PC-9 (cell line): ENCODE measurements at regions not wholly inside any gene's neighbourhood (a gene's known extent, or its start where the extent isn't known, plus 50 kb on each side); places are given as distances from the start of the nearest gene placed in this dataset.

Source experiments
- BruUV-seq: library from RNA; stranded (reverse); fragments of 400-500 nt; replicated peaks from 2 replicates; lab custom pipeline; 2021; lab: Mats Ljungman, UMichigan
- CTCF ChIA-PET: fragments of 300-600 bp; sonication (Branson Sonifier 250); formaldehyde crosslinking; loops from one replicate; lab custom pipeline; 2022; ENCODE audit warnings: antibody characterized with exemption; lab: Charles Lee
- POLR2A ChIA-PET: fragments of 300-600 bp; sonication (Branson Sonifier 250); formaldehyde crosslinking; loops from one replicate; lab custom pipeline; 2022; ENCODE audit warnings: antibody characterized with exemption; ENCODE audit not compliant: unreplicated experiment; lab: Charles Lee
- DNase-seq, 2 experiments: peaks; one replicate each; pipeline versions ENCODE4 v3.0.0 to v3.0.0-alpha.2; 2015 to 2022; ENCODE audit warnings: mixed read lengths in 1 of 2
- H2AFZ ChIP-seq: fragments of 200-600 bp; sonication (generic); 2 replicates; pipeline ENCODE4 v1.8.1; 2017; ENCODE audit warnings: antibody characterized with exemption
- H3F3A ChIP-seq: fragments of 200-600 bp; sonication (generic); 2 replicates; pipeline ENCODE4 v1.8.1; 2017; ENCODE audit warnings: antibody characterized with exemption, mild to moderate bottlenecking, low read depth; ENCODE audit not compliant: insufficient read depth
- H3K27ac ChIP-seq: fragments of 200-600 bp; sonication (generic); 2 replicates; pipeline ENCODE4 v1.6.1; 2016; ENCODE audit warnings: mixed run types
- H3K27me3 ChIP-seq: fragments of 200-600 bp; sonication (generic); 2 replicates; pipeline ENCODE4 v1.6.1; 2016; ENCODE audit warnings: low read depth, mixed run types; ENCODE audit not compliant: insufficient read depth
- H3K36me3 ChIP-seq: fragments of 200-600 bp; sonication (generic); 2 replicates; pipeline ENCODE4 v1.6.1; 2016; ENCODE audit warnings: low read depth, mixed run types
- H3K4me1 ChIP-seq: fragments of 200-600 bp; sonication (generic); replicated peaks from 2 replicates; pipeline ENCODE4 v1.6.1; 2016; ENCODE audit warnings: mixed run types; ENCODE audit not compliant: insufficient read depth
- H3K4me2 ChIP-seq: fragments of 200-600 bp; sonication (generic); 2 replicates; pipeline ENCODE4 v1.6.1; 2017; ENCODE audit warnings: mixed run types
- H3K4me3 ChIP-seq: fragments of 200-600 bp; sonication (generic); 2 replicates; pipeline ENCODE4 v1.6.1; 2016; ENCODE audit warnings: mixed run types
- H3K79me2 ChIP-seq: fragments of 200-600 bp; sonication (generic); 2 replicates; pipeline ENCODE4 v1.6.1; 2017; ENCODE audit warnings: low read depth, mixed run types
- H3K9me2 ChIP-seq: fragments of 200-600 bp; sonication (generic); 2 replicates; pipeline ENCODE4 v1.8.1; 2017; ENCODE audit warnings: mild to moderate bottlenecking; ENCODE audit not compliant: insufficient read depth
- H3K9me3 ChIP-seq: fragments of 200-600 bp; sonication (generic); 2 replicates; pipeline ENCODE4 v1.8.1; 2016; ENCODE audit warnings: low read depth; ENCODE audit not compliant: insufficient read depth
- H4K20me1 ChIP-seq: fragments of 200-600 bp; sonication (generic); 2 replicates; pipeline ENCODE4 v1.8.1; 2017; ENCODE audit not compliant: insufficient read depth
- CTCF ChIP-seq: fragments of 200-600 bp; sonication (generic); conservative IDR thresholded peaks from 2 replicates; pipeline ENCODE4 v1.6.1; 2017; ENCODE audit warnings: mixed run types, antibody characterized with exemption, mild to moderate bottlenecking, moderate library complexity
- EZH2 ChIP-seq: fragments of 200-600 bp; sonication (generic); IDR thresholded peaks from 2 replicates; pipeline ENCODE4 v1.8.0; 2017; ENCODE audit warnings: antibody characterized with exemption, low read depth
- intact Hi-C: fragments of 100-400 bp; cut with micrococcal nuclease; formaldehyde crosslinking; loops from one replicate; pipeline ENCODE4 v1.10.0; 2022; ENCODE audit not compliant: unreplicated experiment

- H3K9me2 ChIP-seq: no peaks in the 10 kb centered on the region
- H3K36me3 ChIP-seq: no peaks in the 10 kb centered on the region
- peak in 1 of 2 experiments; percentile 34 for DNase-seq
- POLR2A ChIA-PET: no interaction called here
- H3K9me3 ChIP-seq: peaks cover 2% of the 10 kb centered on the region; the same call in 1 of the 2 replicates
- no peaks in the 10 kb centered on the region for H3K27me3 ChIP-seq
- BruUV-seq: no TSS peak
- H3K4me2 ChIP-seq: no peak overlapping the region
- H2AFZ ChIP-seq: no peak overlapping the region
- H4K20me1 ChIP-seq: no peaks in the 10 kb centered on the region
- H3F3A ChIP-seq: no peaks in the 10 kb centered on the region
- H3K4me1 ChIP-seq: no peaks in the 10 kb centered on the region
- no peak overlapping the region for H3K27ac ChIP-seq
- no peak overlapping the region for H3K4me3 ChIP-seq
- no peaks in the 10 kb centered on the region for H3K79me2 ChIP-seq
- CTCF ChIA-PET: no interaction called here
- intact Hi-C loops: loop anchor here (5.0 to 10.0 kb wide), 3 partner anchors 184 to 338 kb away; partner anchors contain the start of gene MAMLD1
- TF ChIP-seq EZH2 (no peak), CTCF (0 out of 2 replicates have a peak, but pooled peaks have one; percentile 23)
These were observed 208.1 kb upstream of the EOLA2 start for GRCh38 chrX:150146271-150146896.

GRCh38 chrX:150148749-150149672 is 210.7 kb upstream of the EOLA2 start:
- Histone ChIP-seq H4K20me1 (no peaks in the 10 kb centered on the region), H3K36me3 (no peaks in the 10 kb centered on the region), H3K79me2 (no peaks in the 10 kb centered on the region), H3K9me3 (no peaks in the 10 kb centered on the region), H3K4me2 (no peak overlapping the region), H3K4me3 (no peak overlapping the region), H3K9me2 (no peaks in the 10 kb centered on the region), H3K27ac (no peak overlapping the region), H2AFZ (no peak overlapping the region), H3F3A (no peaks in the 10 kb centered on the region), H3K27me3 (no peaks in the 10 kb centered on the region), H3K4me1 (no peaks in the 10 kb centered on the region)
- TF ChIP-seq EZH2: no peak
- no peak for TF ChIP-seq CTCF
- intact Hi-C loops: loop anchor here (5.0 to 10.0 kb wide), 3 partner anchors 187 to 336 kb away; partner anchors contain the start of gene MAMLD1
- no TSS peak for BruUV-seq
- peak in 1 of 2 experiments; percentile 33 for DNase-seq
- ChIA-PET POLR2A (no interaction called here), CTCF (interaction anchor here (0.6 kb wide), 1 partner anchor 120 kb away, joined by 5 read pairs; no protein-coding TSS in a partner anchor)

- H3K9me2 ChIP-seq: no peaks in the 10 kb centered on the region
- H4K20me1 ChIP-seq: no peaks in the 10 kb centered on the region
- DNase-seq: no peak
- H3K4me1 ChIP-seq: no peaks in the 10 kb centered on the region
- no peak for TF ChIP-seq EZH2
- no peak for TF ChIP-seq CTCF
- H3K4me3 ChIP-seq: no peak overlapping the region
- H3K27me3 ChIP-seq: no peaks in the 10 kb centered on the region
- H3K27ac ChIP-seq: no peak overlapping the region
- H2AFZ ChIP-seq: no peak overlapping the region
- no peaks in the 10 kb centered on the region for H3F3A ChIP-seq
- intact Hi-C loops: no loop called here
- ChIA-PET CTCF (no interaction called here), POLR2A (no interaction called here)
- H3K4me2 ChIP-seq: no peak overlapping the region
- BruUV-seq: no TSS peak
- no peaks in the 10 kb centered on the region for H3K79me2 ChIP-seq
- no peaks in the 10 kb centered on the region for H3K9me3 ChIP-seq
- no peaks in the 10 kb centered on the region for H3K36me3 ChIP-seq
These were observed 211.9 kb upstream of the EOLA2 start for GRCh38 chrX:150150076-150150779.
